ENCODE measurements at regions not wholly inside any gene's neighbourhood (a gene's known extent, or its start where the extent isn't known, plus 50 kb on each side); places are given as distances from the start of the nearest gene placed in this dataset.

DNA sequence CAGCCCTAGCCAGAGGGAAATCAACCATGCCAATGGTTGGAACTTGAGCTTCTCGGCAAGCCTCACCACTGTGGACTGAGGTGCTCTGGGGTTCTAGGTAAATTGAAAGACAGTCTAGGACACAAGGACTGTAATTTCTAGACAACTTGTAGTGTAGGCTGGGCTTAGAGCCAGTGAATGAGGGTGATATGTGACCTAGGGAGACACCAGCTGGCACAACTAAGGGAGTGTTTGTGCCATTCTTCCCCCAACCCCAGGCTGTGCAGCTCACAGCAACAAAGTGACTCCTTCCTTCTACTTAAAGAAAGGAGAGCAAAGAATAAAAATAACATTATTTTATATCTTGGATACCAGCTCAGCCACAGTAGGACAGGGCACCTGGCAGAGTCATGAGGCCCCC lies 1690.7 kb upstream of the TMEFF2 start:
- TF ChIP-seq, protein P1, sequence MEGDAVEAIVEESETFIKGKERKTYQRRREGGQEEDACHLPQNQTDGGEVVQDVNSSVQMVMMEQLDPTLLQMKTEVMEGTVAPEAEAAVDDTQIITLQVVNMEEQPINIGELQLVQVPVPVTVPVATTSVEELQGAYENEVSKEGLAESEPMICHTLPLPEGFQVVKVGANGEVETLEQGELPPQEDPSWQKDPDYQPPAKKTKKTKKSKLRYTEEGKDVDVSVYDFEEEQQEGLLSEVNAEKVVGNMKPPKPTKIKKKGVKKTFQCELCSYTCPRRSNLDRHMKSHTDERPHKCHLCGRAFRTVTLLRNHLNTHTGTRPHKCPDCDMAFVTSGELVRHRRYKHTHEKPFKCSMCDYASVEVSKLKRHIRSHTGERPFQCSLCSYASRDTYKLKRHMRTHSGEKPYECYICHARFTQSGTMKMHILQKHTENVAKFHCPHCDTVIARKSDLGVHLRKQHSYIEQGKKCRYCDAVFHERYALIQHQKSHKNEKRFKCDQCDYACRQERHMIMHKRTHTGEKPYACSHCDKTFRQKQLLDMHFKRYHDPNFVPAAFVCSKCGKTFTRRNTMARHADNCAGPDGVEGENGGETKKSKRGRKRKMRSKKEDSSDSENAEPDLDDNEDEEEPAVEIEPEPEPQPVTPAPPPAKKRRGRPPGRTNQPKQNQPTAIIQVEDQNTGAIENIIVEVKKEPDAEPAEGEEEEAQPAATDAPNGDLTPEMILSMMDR (conservative IDR thresholded peaks at IDR 0.05; ENCODE audit: low read length) = no peak
- no peak overlapping the region for H3K4me3 ChIP-seq (ENCODE audit: low read length)
- DNase-seq (ENCODE audit: low read depth) = no peak

DNA sequence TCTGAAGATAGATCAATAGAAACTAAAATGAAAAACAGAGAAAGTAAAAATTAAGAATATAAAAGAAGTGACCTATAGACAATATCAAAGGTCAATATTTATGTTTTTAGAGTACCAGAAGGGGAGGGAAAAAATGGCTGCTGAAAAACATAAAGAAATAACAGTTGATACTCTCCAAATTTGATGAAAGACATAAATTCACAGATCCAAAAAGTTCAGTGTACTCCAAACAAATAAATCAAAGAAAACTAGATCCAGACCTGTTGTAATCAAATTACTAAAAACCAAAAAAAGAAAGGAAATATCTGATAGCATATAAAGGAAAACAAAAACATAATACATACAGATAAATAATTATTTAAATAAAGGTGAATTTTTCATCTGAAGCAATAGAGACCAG lies 1689.1 kb upstream of the TMEFF2 start:
- no peak overlapping the region for H3K4me3 ChIP-seq (ENCODE audit: low read length)
- DNase-seq (ENCODE audit: low read depth) = no peak
- TF ChIP-seq, protein P1 (conservative IDR thresholded peaks at IDR 0.05; ENCODE audit: low read length) = no peak

DNA sequence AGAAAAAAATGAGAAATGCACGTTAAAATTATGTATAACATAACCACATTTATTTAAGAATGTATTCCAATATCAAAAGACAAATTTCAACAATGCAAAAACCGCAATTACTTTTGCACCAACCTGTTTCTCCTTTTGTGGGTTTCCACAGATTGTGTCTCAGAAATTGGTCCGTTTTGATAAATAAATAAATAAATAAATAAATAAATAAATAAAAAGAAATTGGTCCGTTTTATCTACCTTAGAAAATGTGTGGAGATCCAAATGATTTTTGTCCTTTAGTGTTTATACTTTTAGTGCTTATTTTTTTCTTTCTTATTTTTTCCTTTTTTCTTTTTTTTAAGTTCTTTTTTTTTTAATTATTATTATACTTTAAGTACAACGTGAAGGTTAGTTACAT lies 1682.2 kb upstream of the TMEFF2 start:
- no peak overlapping the region for H3K4me3 ChIP-seq (ENCODE audit: low read length)
- TF ChIP-seq, protein P1 (conservative IDR thresholded peaks at IDR 0.05; ENCODE audit: low read length) = no peak
- DNase-seq (ENCODE audit: low read depth) = no peak

DNA sequence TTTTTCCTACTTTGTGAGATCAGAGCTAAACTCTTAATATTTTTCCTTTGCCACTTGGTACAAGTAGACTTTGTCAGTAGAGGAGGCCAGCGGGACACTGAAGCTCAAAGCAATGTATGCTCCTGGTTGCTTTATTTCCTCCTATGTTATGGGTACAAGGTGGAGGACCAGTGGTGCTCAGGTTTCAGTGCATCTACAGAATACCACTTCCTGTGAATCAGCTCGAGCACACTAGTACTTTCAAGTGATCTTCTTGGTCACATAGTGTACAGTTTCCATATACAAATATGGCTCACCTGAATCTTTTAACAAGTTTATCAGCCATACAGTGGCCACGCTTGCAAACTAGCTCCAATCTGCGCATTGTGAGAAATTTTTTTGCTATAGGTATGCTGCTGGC lies 1674.8 kb upstream of the TMEFF2 start:
- TF ChIP-seq, protein P1 (conservative IDR thresholded peaks at IDR 0.05; ENCODE audit: low read length) = no peak
- no peak for DNase-seq (ENCODE audit: low read depth)

DNA sequence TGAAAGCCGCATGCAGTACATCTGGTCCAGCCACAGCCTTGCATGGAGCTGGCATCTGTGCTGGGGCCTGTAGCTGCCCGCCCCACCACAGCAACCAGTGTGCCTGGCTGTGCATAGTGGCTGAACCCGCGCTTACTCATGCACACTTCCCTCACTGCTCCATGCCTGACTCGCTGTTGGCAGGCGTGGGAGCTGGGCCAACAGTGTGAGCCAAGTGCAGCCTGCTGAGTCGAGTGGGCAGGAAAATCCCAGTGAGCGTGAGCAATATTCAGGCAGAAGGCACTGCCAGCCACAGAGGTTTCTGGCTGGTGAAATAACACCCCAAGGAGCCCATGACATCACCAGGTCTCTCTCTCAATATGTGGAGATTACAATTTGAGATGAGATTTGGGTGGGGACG lies 1674.1 kb upstream of the TMEFF2 start:
- no peak overlapping the region for H3K4me3 ChIP-seq (ENCODE audit: low read length)
- TF ChIP-seq, protein P1 (conservative IDR thresholded peaks at IDR 0.05; ENCODE audit: low read length) = no peak
- DNase-seq (ENCODE audit: low read depth) = no peak

More for the DNA sequence above, 1674.8 kb upstream of the TMEFF2 start:
- no peak overlapping the region for H3K4me3 ChIP-seq (ENCODE audit: low read length)

DNA sequence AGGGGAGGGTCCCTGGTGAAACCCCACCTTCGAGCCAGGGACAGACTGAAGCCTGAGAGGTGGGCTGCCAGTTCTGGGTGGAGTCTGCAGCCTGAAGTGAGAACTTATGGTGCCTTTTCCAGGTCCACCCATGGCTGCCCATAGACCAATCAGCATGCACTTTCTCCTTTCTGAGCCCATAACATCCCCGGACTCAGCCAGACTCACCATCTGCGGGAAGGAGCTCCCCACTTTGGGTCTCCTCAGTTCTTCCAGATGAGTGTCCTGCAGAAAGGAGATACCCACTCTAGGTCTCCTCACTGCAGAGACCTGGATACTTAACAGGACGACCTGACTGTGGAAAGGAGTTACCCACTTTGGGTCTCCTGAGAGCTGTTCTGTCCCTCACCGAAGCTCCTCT lies 1673.4 kb upstream of the TMEFF2 start:
- no peak for DNase-seq (ENCODE audit: low read depth)
- TF ChIP-seq, protein P1 (conservative IDR thresholded peaks at IDR 0.05; ENCODE audit: low read length) = no peak
- H3K4me3 ChIP-seq (ENCODE audit: low read length) = no peak overlapping the region

DNA sequence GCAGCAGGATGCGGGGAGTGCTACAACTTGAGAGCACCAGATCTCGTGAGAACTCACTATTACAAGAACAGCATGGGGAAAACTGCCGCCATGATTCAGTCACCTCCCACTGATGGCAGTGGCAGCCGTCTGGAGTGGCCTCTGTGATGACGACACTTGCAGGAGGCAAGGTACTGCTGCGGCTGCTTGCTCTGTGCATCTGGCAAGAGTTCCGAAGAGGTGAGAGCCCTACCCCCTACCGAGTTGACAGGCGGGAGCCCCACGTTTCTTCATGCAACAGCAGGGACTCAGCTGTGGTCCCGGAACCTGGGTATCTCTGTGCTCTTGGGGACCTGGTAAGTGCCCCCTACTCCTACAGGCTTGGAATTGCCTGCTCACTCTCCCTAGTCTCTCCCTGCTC lies 1672.7 kb upstream of the TMEFF2 start:
- no peak overlapping the region for H3K4me3 ChIP-seq (ENCODE audit: low read length)
- DNase-seq (ENCODE audit: low read depth) = no peak
- TF ChIP-seq, protein P1 (conservative IDR thresholded peaks at IDR 0.05; ENCODE audit: low read length) = no peak
